ENCODE measurements at regions not wholly inside any gene's neighbourhood (a gene's known extent, or its start where the extent isn't known, plus 50 kb on each side); places are given as distances from the start of the nearest gene placed in this dataset.
"Not testable (repeated sequence)": the region's sequence is repeated elsewhere in the genome, so short reads cannot be mapped to it uniquely, and the experiment has no call there.

DNA sequence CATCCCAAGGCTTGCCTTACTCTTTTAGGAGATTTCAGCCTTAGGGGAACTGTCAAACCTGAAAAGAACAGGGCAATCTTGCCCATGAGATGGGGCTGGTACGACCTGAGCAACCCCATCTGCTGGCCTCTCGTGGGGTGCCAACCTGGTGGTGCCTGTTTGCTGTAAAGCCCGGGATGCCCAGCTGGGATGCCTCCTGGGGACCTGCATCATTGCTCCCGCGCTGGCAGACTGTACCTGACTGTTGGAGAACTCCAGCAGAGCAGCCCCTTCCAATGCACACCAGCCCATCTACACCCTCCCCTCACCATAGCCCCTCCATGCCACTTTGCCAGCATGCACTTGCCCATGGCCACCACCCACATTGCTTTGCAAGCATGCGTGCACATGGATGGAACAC is 335.7 kb downstream of the RPS29 start:
- no peak overlapping the region for H3K4me3 ChIP-seq (ENCODE audit: low read depth, low read length)
- TF ChIP-seq, protein P1, sequence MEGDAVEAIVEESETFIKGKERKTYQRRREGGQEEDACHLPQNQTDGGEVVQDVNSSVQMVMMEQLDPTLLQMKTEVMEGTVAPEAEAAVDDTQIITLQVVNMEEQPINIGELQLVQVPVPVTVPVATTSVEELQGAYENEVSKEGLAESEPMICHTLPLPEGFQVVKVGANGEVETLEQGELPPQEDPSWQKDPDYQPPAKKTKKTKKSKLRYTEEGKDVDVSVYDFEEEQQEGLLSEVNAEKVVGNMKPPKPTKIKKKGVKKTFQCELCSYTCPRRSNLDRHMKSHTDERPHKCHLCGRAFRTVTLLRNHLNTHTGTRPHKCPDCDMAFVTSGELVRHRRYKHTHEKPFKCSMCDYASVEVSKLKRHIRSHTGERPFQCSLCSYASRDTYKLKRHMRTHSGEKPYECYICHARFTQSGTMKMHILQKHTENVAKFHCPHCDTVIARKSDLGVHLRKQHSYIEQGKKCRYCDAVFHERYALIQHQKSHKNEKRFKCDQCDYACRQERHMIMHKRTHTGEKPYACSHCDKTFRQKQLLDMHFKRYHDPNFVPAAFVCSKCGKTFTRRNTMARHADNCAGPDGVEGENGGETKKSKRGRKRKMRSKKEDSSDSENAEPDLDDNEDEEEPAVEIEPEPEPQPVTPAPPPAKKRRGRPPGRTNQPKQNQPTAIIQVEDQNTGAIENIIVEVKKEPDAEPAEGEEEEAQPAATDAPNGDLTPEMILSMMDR (IDR thresholded peaks at IDR 0.05; ENCODE audit: low read depth, low read length): no peak

GRCh38 chr14:49250109-49250508 is 336.1 kb downstream of the RPS29 start:
- H3K4me3 ChIP-seq (ENCODE audit: low read depth, low read length): no peak overlapping the region
- TF ChIP-seq, protein P1 (IDR thresholded peaks at IDR 0.05; ENCODE audit: low read depth, low read length): no peak

DNA sequence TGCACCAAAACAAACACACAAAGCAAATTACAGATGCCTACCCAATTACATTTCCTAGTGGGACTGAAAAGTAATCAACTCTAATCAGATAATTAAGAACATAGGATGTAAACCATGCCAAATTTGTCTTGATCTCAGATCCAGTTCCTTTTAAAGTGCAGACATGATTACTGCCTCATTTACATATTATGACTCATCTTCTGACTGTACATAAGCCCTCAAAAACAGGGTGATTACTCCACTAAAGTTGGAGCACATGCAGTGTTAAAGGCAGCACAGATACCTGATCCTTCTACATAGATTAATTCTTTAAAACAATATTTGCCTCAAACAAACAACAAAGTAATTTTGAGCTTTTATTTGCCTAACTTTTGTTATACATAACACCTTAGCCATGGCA is 337.2 kb downstream of the RPS29 start:
- no peak overlapping the region for H3K4me3 ChIP-seq (ENCODE audit: low read depth, low read length)
- TF ChIP-seq, protein P1 (IDR thresholded peaks at IDR 0.05; ENCODE audit: low read depth, low read length): no peak

GRCh38 chr14:49243777-49244176 is 342.4 kb downstream of the RPS29 start:
- not testable (repeated sequence) for H3K4me3 ChIP-seq (ENCODE audit: low read depth, low read length)

GRCh38 chr14:49240383-49240782 is 345.8 kb downstream of the RPS29 start:
- H3K4me3 ChIP-seq (ENCODE audit: low read depth, low read length): no peak overlapping the region
- TF ChIP-seq, protein P1 (IDR thresholded peaks at IDR 0.05; ENCODE audit: low read depth, low read length): no peak

DNA sequence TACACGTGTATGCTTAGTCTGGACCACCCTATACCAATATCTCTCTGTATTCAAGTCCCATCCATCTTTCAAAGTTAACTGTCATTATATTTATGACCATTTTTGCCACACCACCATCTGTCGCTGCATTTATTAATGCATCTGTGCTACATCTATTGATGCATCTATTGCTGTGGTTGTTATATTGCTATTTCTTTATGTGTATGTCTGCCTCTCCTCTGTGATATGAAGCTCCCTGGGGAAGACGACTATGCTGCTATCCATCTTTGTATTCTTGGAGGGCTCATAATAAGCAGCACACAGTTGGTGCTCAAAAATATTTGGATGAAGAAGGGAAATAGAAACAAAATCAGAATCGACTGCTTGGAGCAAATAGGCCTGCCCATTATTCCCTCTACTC is 357.6 kb downstream of the RPS29 start:
- TF ChIP-seq, protein P1 (IDR thresholded peaks at IDR 0.05; ENCODE audit: low read depth, low read length): no peak
- no peak overlapping the region for H3K4me3 ChIP-seq (ENCODE audit: low read depth, low read length)

DNA sequence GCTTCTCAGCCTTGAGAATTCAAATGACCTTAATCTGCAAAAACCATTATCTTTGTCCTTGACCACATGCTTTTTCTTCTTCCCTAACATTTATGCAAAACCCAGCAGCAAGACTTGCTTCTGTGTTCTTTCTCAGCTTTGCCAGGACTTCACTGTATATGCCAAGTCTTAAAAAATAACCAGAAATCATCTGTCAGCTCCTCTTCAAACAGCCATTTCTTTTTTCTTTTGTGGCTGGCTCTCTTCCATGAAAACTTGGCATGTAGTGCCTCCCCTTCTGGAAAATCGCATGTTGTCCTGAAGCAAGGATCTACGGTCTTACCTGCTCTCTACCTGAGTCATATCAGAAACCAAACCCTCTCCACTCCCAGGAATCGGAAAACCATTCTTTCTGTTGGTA is 364.9 kb downstream of the RPS29 start:
- H3K4me3 ChIP-seq (ENCODE audit: low read depth, low read length): no peak overlapping the region
- TF ChIP-seq, protein P1 (IDR thresholded peaks at IDR 0.05; ENCODE audit: low read depth, low read length): no peak

DNA sequence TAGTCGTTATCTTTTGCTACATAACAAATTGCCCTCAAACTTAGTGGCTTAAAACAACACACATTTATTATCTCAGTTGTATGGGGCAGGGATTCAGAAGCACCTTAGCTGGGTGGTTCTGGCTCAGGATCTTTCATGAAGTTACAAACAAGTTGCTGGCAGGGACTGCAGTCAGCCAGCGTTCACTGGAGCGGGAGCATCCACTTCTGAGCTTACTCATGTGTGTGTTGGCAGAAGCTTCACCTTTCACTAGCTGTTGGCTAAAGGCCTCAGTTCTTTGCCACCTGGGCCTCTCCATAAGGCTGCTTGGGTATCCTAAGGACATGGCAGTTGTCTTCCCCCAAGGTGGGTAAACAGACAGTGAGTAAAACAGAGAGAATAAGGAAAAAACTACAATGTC is 365.7 kb downstream of the RPS29 start:
- H3K4me3 ChIP-seq (ENCODE audit: low read depth, low read length): no peak overlapping the region
- TF ChIP-seq, protein P1 (IDR thresholded peaks at IDR 0.05; ENCODE audit: low read depth, low read length): no peak
